ENCODE measurements at regions not wholly inside any gene's neighbourhood (a gene's known extent, or its start where the extent isn't known, plus 50 kb on each side); places are given as distances from the start of the nearest gene placed in this dataset.

GRCh38 chr19:5229778-5230335 lies 110.8 kb downstream of the PTPRS start:
- TF ChIP-seq TP53 (CRISPR knock-in tag; conservative IDR thresholded peaks at IDR 0.05) (no peak), RBAK (CRISPR knock-in tag; IDR thresholded peaks at IDR 0.05) (no peak), ZNF124 (CRISPR knock-in tag; IDR thresholded peaks at IDR 0.05) (no peak), RELA (CRISPR knock-in tag; IDR thresholded peaks at IDR 0.05) (no peak)
- TF ChIP-seq, protein P1, sequence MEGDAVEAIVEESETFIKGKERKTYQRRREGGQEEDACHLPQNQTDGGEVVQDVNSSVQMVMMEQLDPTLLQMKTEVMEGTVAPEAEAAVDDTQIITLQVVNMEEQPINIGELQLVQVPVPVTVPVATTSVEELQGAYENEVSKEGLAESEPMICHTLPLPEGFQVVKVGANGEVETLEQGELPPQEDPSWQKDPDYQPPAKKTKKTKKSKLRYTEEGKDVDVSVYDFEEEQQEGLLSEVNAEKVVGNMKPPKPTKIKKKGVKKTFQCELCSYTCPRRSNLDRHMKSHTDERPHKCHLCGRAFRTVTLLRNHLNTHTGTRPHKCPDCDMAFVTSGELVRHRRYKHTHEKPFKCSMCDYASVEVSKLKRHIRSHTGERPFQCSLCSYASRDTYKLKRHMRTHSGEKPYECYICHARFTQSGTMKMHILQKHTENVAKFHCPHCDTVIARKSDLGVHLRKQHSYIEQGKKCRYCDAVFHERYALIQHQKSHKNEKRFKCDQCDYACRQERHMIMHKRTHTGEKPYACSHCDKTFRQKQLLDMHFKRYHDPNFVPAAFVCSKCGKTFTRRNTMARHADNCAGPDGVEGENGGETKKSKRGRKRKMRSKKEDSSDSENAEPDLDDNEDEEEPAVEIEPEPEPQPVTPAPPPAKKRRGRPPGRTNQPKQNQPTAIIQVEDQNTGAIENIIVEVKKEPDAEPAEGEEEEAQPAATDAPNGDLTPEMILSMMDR (CRISPR knock-in tag; IDR thresholded peaks at IDR 0.05) = no peak

Measured in HepG2 (cell line).